ENCODE measurements at regions not wholly inside any gene's neighbourhood (a gene's known extent, or its start where the extent isn't known, plus 50 kb on each side); places are given as distances from the start of the nearest gene placed in this dataset.
"Not testable (repeated sequence)": the region's sequence is repeated elsewhere in the genome, so short reads cannot be mapped to it uniquely, and the experiment has no call there.

- Mint-ChIP-seq H3K27me3 (ENCODE audit: insufficient read depth, unreplicated experiment) (peaks cover 23% of the 10 kb centered on the region), H3K4me3 (ENCODE audit: unreplicated experiment) (no peak overlapping the region), H3K9me3 (ENCODE audit: unreplicated experiment) (peaks cover 6% of the 10 kb centered on the region), H3K4me1 (ENCODE audit: insufficient read depth, unreplicated experiment) (no peaks in the 10 kb centered on the region), H3K36me3 (ENCODE audit: insufficient read depth, unreplicated experiment) (no peaks in the 10 kb centered on the region), H3K27ac (ENCODE audit: low read depth, unreplicated experiment) (no peak overlapping the region)
- TF ChIP-seq CTCF (IDR thresholded peaks at IDR 0.05; ENCODE audit: unreplicated experiment): no peak
- ChIA-PET POLR2A (no interaction called here), CTCF (no interaction called here)
- no peak for DNase-seq (ENCODE audit: unreplicated experiment)
- intact Hi-C loops (cut with micrococcal nuclease): no loop called here
- no TSS peak for BruUV-seq (replicated peaks)
These were observed 93.4 kb upstream of the MAMLD1 start for GRCh38 chrX:150269605-150270254.

- intact Hi-C loops (cut with micrococcal nuclease): no loop called here
- DNase-seq (ENCODE audit: unreplicated experiment): no peak
- no peak overlapping the region for H3K27ac Mint-ChIP-seq (ENCODE audit: low read depth, unreplicated experiment)
- H3K4me1 Mint-ChIP-seq (ENCODE audit: insufficient read depth, unreplicated experiment): no peaks in the 10 kb centered on the region
- ChIA-PET CTCF (no interaction called here), POLR2A (no interaction called here)
- peaks cover 6% of the 10 kb centered on the region for H3K9me3 Mint-ChIP-seq (ENCODE audit: unreplicated experiment)
- TF ChIP-seq CTCF (IDR thresholded peaks at IDR 0.05; ENCODE audit: unreplicated experiment): no peak
- no TSS peak for BruUV-seq (replicated peaks)
- no peaks in the 10 kb centered on the region for H3K36me3 Mint-ChIP-seq (ENCODE audit: insufficient read depth, unreplicated experiment)
- peaks cover 23% of the 10 kb centered on the region for H3K27me3 Mint-ChIP-seq (ENCODE audit: insufficient read depth, unreplicated experiment)
- no peak overlapping the region for H3K4me3 Mint-ChIP-seq (ENCODE audit: unreplicated experiment)
These were observed 92.5 kb upstream of the MAMLD1 start for GRCh38 chrX:150270622-150271021.

DNA sequence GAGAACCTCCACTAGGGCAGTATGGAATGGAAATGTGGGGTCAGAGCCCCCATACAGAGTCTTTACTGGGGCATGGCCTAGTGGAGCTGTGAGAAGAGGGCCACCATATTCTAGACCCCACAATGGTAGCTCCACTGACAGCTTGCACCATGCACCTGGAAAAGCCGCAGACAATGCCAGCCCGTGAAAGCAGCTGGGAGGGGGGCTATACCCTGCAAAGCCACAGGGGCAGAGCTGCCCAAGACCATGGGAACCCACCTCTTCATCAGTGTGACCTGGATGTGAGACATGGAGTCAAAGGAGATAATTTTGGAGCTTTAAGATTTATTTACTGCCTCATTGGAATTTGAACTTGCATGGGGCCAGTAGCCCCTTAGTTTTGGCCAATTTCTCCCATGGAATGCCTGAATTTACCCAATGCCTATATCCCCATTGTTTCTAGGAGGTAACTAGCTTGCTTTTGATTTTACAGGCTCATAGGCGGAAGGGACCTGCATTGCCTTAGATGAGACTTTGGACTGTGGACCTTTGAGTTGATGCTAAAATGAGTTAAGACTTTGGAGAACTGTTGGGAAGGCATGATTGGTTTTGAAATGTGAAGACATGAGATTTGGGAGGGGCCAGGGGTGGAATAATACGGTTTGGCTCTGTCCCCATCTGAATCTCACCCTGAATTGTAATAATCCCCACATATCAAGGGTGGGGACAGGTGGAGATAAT is 89.4 kb upstream of the MAMLD1 start:
- H3K9me3 Mint-ChIP-seq (ENCODE audit: unreplicated experiment); BruUV-seq (replicated peaks); CTCF ChIA-PET; H3K4me1 Mint-ChIP-seq (ENCODE audit: insufficient read depth, unreplicated experiment); intact Hi-C loops (cut with micrococcal nuclease); DNase-seq (ENCODE audit: unreplicated experiment); H3K36me3 Mint-ChIP-seq (ENCODE audit: insufficient read depth, unreplicated experiment); H3K27ac Mint-ChIP-seq (ENCODE audit: low read depth, unreplicated experiment); H3K4me3 Mint-ChIP-seq (ENCODE audit: unreplicated experiment); POLR2A ChIA-PET: not testable (repeated sequence)
- peaks cover 14% of the 10 kb centered on the region for H3K27me3 Mint-ChIP-seq (ENCODE audit: insufficient read depth, unreplicated experiment)

DNA sequence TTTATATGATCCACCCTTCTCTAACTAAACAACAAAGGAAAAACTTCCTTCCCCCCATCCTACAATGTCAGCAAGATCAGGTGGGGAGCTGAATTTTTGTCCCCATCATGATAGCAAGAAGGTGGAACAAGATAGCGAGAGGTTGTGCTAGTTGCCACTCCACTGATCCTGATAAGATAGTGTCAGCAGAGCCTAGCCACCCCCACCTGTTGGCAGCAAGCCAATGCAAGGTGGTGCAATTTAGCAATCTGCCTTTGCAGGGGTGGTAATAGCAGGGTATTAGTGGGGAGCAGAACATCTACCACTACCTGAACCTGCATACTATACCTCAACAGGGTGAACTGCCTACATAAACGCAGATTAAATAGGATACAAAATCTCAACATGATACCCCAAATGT is 80.2 kb upstream of the MAMLD1 start:
- Mint-ChIP-seq H3K27me3 (ENCODE audit: insufficient read depth, unreplicated experiment) (peaks cover 13% of the 10 kb centered on the region), H3K36me3 (ENCODE audit: insufficient read depth, unreplicated experiment) (no peaks in the 10 kb centered on the region), H3K4me3 (ENCODE audit: unreplicated experiment) (no peak overlapping the region), H3K9me3 (ENCODE audit: unreplicated experiment) (peaks cover 7% of the 10 kb centered on the region), H3K27ac (ENCODE audit: low read depth, unreplicated experiment) (no peak overlapping the region), H3K4me1 (ENCODE audit: insufficient read depth, unreplicated experiment) (no peaks in the 10 kb centered on the region)
- ChIA-PET POLR2A (no interaction called here), CTCF (no interaction called here)
- BruUV-seq (replicated peaks): no TSS peak
- intact Hi-C loops (cut with micrococcal nuclease): no loop called here
- TF ChIP-seq CTCF (IDR thresholded peaks at IDR 0.05; ENCODE audit: unreplicated experiment): no peak
- no peak for DNase-seq (ENCODE audit: unreplicated experiment)

All from MCF 10A (cell line).